ENCODE measurements at regions not wholly inside any gene's neighbourhood (a gene's known extent, or its start where the extent isn't known, plus 50 kb on each side); places are given as distances from the start of the nearest gene placed in this dataset.

GRCh38 chr11:96894587-96894986, 504.8 kb downstream of the JRKL start:
- 32% methylated on average over 1 of the region's 1 CpG for WGBS (ENCODE audit: insufficient coverage, insufficient replicate concordance, low lambda C conversion rate, missing lambda C conversion rate)
- RAD21 ChIA-PET (ENCODE audit: unreplicated experiment), result no interaction called here
- Histone ChIP-seq H3K4me2 (ENCODE audit: control insufficient read depth, insufficient read depth) (no peak overlapping the region), H2AFZ (ENCODE audit: control insufficient read depth, low read depth, low read length) (no peak overlapping the region), H3K27ac (ENCODE audit: control insufficient read depth, insufficient read depth) (no peak overlapping the region), H3K79me2 (ENCODE audit: control insufficient read depth, insufficient read depth, low read length) (no peaks in the 10 kb centered on the region), H3K9me3 (replicated peaks; ENCODE audit: control insufficient read depth, insufficient read depth, low read length) (no peaks in the 10 kb centered on the region), H3K9ac (ENCODE audit: control insufficient read depth, insufficient read depth, low read length) (no peak overlapping the region), H3K36me3 (ENCODE audit: control insufficient read depth in 2 of 2, insufficient read depth in 2 of 2, low read length in 1 of 2) (no peaks in the 10 kb centered on the region), H3K27me3 (replicated peaks in 1 of 2; ENCODE audit: control insufficient read depth in 2 of 2, insufficient read depth in 2 of 2, low read length in 1 of 2) (no peaks in the 10 kb centered on the region), H4K20me1 (ENCODE audit: control insufficient read depth, insufficient read depth) (no peaks in the 10 kb centered on the region), H3K4me1 (ENCODE audit: control insufficient read depth, insufficient read depth, low read length) (no peaks in the 10 kb centered on the region), H3K4me3 (no peak overlapping the region)
- no TSS peak for BruUV-seq (replicated peaks)
- DNase-seq (ENCODE audit: low read depth, low spot score) (no peak), ATAC-seq (no peak), FAIRE-seq (no peak)
- TF ChIP-seq SUPT20H (IDR thresholded peaks at IDR 0.05; ENCODE audit: borderline replicate concordance, control insufficient read depth, low read depth, low read length), result no peak
- no peak for TF ChIP-seq SPI1 (IDR thresholded peaks at IDR 0.05; ENCODE audit: borderline replicate concordance, insufficient read depth, low read depth, low read length)
- TF ChIP-seq ZNF622 (IDR thresholded peaks at IDR 0.05), result no peak
- TF ChIP-seq NKRF (conservative IDR thresholded peaks at IDR 0.05), result no peak
- no peak for TF ChIP-seq CUX1 (IDR thresholded peaks at IDR 0.05; ENCODE audit: insufficient replicate concordance, low read depth, low read length)
- no peak for TF ChIP-seq CBX5 (IDR thresholded peaks at IDR 0.05; ENCODE audit: low read depth)
- intact Hi-C loops (cut with micrococcal nuclease; ENCODE audit: unreplicated experiment) (no loop called here), in situ Hi-C loops (cut with MboI) (no loop called here)
- CTCF ChIA-PET, result no interaction called here
- SMC1A ChIA-PET (ENCODE audit: uncharacterized antibody, unreplicated experiment), result no interaction called here
- POLR2A ChIA-PET, result no interaction called here

Measured in GM12878 (cell line).